ENCODE measurements at regions not wholly inside any gene's neighbourhood (a gene's known extent, or its start where the extent isn't known, plus 50 kb on each side); places are given as distances from the start of the nearest gene placed in this dataset.

DNA sequence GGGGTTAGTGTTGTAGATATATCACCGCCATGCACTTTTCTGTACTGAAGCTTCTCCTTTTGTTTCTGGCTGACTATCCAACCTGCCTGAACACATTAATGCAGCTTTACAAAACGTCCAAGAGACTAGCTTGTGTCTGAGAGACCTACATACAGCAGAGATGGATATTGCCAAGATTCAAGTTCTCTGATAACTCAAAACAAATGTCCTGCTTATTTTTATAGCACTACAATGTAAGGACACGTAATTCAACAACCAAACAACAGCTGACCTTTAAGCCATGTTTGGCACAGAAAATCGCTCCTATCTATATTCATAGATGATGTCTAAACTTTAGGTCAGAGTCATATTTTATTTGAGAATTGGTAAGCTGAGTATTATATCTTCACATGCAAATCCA lies 76.2 kb upstream of the NTRK2 start:
- Mint-ChIP-seq H3K27me3 (ENCODE audit: low read depth) (no peaks in the 10 kb centered on the region), H3K4me1 (ENCODE audit: low read depth) (peaks cover 6% of the 10 kb centered on the region), H3K4me3 (no peak overlapping the region), H3K9me3 (no peaks in the 10 kb centered on the region), H3K27ac (no peak overlapping the region), H3K36me3 (ENCODE audit: low read depth) (no peaks in the 10 kb centered on the region)
- DNase-seq (ENCODE audit: low spot score): no peak

DNA sequence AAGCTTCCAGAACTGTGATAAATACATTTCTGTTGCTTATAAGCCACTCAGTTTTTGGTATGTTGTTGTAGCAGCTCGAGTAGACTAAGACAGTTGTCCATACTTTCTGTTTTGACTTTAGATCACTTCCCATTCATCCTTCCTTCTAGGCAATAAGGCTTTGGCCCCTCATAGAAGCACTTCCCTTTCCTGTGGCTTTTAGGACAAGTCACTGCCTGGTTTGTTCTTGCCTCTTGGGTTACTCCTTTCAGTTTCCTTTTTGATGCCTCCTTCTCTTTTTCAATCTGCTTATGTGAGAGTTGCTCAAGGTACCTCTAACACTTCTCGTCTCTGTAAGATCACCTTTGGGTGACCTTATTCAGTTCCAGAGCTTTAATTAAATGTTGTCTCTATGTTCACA lies 72.4 kb upstream of the NTRK2 start:
- peak overlapping the region; percentile 37 for H3K4me3 Mint-ChIP-seq
- no peak for DNase-seq (ENCODE audit: low spot score)
- no peak overlapping the region for H3K27ac Mint-ChIP-seq
- no peaks in the 10 kb centered on the region for H3K9me3 Mint-ChIP-seq
- H3K4me1 Mint-ChIP-seq (ENCODE audit: low read depth): peaks cover 6% of the 10 kb centered on the region
- H3K36me3 Mint-ChIP-seq (ENCODE audit: low read depth): no peaks in the 10 kb centered on the region
- no peaks in the 10 kb centered on the region for H3K27me3 Mint-ChIP-seq (ENCODE audit: low read depth)

DNA sequence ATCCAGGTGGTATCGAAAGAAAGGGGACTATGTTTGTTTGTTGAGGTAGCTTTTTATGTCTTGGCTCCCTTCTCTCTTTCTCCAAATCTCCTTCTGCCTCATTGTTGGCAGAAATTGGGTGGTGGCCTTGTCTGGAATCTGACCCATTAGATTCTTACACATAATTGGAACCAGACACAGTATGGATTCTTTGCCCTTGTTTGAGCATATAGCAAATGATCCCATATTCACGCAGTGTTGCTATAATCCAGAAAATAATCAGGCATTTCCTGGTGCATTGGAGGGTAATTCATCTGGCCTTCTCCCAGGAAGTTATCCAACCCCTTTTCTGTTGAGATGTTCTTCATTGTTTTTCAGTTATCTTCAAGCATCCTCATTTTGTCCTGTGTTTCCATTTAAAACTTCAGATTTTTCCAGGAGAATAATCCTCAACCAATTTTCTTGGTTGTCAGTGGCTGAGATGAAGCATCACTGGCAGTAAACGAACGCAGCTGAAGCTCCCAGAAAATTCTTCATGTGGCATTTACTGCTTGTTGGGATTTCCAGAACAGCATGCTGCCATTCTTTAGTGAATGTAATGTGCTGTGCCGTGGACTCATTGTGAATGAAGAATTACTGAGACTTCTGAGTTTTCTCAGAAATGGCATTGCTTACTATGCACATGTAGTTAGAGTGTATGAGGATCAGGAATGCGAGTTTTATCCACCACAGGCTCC lies 70.5 kb upstream of the NTRK2 start:
- Mint-ChIP-seq H3K27ac (no peak overlapping the region), H3K36me3 (ENCODE audit: low read depth) (no peaks in the 10 kb centered on the region), H3K4me3 (no peak overlapping the region), H3K4me1 (ENCODE audit: low read depth) (peaks cover 6% of the 10 kb centered on the region), H3K27me3 (ENCODE audit: low read depth) (no peaks in the 10 kb centered on the region), H3K9me3 (no peaks in the 10 kb centered on the region)
- DNase-seq (ENCODE audit: low spot score): no peak

DNA sequence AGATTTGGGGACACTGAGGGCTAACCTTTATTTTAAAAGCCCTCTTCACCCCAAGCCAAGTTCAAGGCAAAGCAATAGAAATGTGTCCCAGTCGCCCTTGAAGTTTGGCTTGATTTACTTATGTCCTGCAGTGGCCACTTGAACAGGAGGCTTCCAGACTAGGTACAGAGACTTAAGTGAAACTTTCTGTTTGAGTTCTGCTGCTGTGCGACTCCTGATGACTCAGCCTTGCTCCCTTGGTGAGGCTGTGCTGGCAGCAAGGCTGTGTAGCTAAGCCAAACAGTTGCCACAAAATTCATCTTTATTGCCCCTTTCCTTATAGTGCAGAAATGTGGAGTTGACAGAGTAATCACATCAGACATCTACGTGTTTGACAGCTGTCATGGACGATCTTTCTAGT lies 68.8 kb upstream of the NTRK2 start:
- peaks cover 6% of the 10 kb centered on the region for H3K4me1 Mint-ChIP-seq (ENCODE audit: low read depth)
- no peaks in the 10 kb centered on the region for H3K27me3 Mint-ChIP-seq (ENCODE audit: low read depth)
- no peak overlapping the region for H3K27ac Mint-ChIP-seq
- no peak overlapping the region for H3K4me3 Mint-ChIP-seq
- H3K36me3 Mint-ChIP-seq (ENCODE audit: low read depth): no peaks in the 10 kb centered on the region
- DNase-seq (ENCODE audit: low spot score): no peak
- H3K9me3 Mint-ChIP-seq: no peaks in the 10 kb centered on the region

DNA sequence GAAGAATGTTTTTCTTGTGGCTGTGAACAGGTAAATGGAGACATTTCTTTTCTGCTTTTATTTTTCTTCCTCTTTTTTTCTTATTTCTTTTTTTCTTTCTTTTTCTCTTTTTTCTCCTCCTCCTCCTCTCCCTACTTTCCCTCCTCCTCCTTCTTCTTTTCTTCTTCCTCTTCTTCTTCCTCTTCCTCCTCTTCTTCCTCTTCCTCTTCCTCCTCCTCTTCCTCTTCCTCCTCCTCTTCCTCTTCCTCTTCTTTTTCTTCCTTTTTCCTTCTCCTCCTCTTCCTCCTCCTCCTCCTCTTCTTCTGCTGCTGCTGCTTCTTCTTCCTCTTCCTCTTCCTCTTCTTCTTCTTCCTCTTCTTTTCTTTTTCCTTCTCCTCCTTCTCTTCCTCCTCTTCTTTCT lies 65.3 kb upstream of the NTRK2 start:
- DNase-seq (ENCODE audit: low spot score): no peak
- Mint-ChIP-seq H3K4me3 (no peak overlapping the region), H3K4me1 (ENCODE audit: low read depth) (no peaks in the 10 kb centered on the region), H3K27ac (no peak overlapping the region), H3K9me3 (no peaks in the 10 kb centered on the region), H3K36me3 (ENCODE audit: low read depth) (no peaks in the 10 kb centered on the region), H3K27me3 (ENCODE audit: low read depth) (no peaks in the 10 kb centered on the region)

DNA sequence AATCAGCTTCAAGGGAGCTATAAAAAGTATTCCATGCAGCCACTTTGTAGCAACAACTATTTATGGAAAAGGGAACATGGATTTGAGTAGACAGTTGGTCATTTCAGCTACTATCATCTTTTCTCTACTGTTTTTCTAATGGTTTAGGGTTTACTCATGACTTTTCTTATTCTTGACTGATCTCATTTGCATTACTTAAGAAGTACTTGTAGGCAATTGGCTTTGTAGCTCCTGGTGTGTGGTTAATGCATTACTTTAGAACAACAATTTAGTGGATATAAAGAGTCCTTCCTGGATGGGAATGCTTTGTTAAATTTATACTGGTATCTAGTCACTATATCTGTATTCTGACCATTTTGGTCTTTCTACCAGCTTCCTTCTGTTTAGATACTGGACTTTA lies 59.8 kb upstream of the NTRK2 start:
- no peak for DNase-seq (ENCODE audit: low spot score)
- Mint-ChIP-seq H3K27me3 (ENCODE audit: low read depth) (no peaks in the 10 kb centered on the region), H3K36me3 (ENCODE audit: low read depth) (no peaks in the 10 kb centered on the region), H3K9me3 (peaks cover 7% of the 10 kb centered on the region), H3K4me1 (ENCODE audit: low read depth) (no peaks in the 10 kb centered on the region), H3K27ac (no peak overlapping the region), H3K4me3 (no peak overlapping the region)

DNA sequence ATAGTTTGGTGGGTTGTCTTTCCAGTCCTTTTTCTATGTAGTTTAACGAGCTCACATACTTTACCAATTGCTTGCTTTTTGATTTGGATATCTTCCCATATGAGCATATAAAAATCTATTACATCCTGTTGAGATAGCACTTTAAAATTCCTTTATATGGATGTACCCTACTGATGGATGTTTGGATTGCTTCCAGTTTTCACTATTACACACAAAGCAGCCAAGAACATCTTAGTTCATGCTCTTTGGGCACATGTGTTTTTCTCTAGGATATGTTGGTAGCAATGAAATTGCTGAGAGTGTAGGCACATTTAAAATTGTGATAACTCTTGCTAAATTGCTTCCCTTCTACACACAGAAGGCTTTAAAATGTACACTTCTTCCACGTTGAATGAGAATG lies 56.1 kb upstream of the NTRK2 start:
- no peak overlapping the region for H3K4me3 Mint-ChIP-seq
- no peak for DNase-seq (ENCODE audit: low spot score)
- H3K27me3 Mint-ChIP-seq (ENCODE audit: low read depth): no peaks in the 10 kb centered on the region
- H3K36me3 Mint-ChIP-seq (ENCODE audit: low read depth): no peaks in the 10 kb centered on the region
- H3K4me1 Mint-ChIP-seq (ENCODE audit: low read depth): no peaks in the 10 kb centered on the region
- peaks cover 7% of the 10 kb centered on the region for H3K9me3 Mint-ChIP-seq
- H3K27ac Mint-ChIP-seq: no peak overlapping the region

DNA sequence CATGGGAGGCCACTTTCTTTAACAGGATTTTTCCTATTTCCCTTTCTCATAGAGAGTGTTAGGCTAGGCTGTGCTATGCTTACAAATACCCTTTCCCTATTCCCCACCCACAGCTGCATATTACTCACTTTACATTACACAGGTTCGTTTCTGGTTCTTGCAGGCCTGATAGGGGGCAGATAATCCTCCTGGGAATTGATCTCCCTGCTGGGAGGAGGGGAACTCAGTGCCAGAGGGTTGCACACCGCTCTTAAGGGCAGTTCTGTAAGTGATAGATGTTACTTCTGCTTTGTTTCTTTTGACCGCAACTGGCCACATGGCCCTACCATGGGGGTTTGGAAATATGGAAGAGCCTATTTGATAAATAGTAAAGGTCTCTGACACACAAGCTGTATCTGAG lies 54.0 kb upstream of the NTRK2 start:
- Mint-ChIP-seq H3K4me1 (ENCODE audit: low read depth) (no peaks in the 10 kb centered on the region), H3K27ac (no peak overlapping the region), H3K9me3 (no peaks in the 10 kb centered on the region), H3K27me3 (ENCODE audit: low read depth) (no peaks in the 10 kb centered on the region), H3K36me3 (ENCODE audit: low read depth) (no peaks in the 10 kb centered on the region), H3K4me3 (no peak overlapping the region)
- DNase-seq (ENCODE audit: low spot score): no peak

DNA sequence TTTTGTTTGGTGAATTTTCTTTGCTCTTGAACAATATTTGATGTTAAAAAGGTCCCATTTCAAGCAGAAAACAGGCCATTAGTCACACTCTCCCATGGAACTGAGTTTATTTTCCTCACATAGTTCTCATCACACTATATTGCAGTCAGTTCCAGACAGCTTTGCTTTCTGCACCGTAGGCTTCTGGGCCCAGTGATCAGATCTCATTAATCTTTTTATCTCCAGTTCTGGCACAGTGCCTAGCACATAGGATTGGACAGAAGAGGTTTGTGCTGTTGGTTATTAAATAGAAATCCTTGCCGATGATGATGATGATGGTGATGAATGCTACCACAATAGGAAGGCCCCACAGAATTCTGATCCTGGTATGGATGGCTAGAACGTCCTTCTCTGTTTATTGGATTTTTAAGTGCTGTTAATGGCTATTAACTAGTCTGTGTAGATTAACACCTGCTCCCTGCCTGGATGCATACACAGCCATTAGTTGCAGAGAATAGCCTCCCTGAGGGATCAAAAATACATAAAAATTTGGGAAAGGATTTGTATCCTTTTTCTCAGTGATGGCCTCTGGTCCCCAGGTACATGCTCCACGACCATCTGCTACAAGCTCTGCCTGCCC lies 52.0 kb upstream of the NTRK2 start:
- DNase-seq (ENCODE audit: low spot score): no peak
- Mint-ChIP-seq H3K4me3 (no peak overlapping the region), H3K4me1 (ENCODE audit: low read depth) (no peaks in the 10 kb centered on the region), H3K27ac (no peak overlapping the region), H3K36me3 (ENCODE audit: low read depth) (no peaks in the 10 kb centered on the region), H3K27me3 (ENCODE audit: low read depth) (no peaks in the 10 kb centered on the region), H3K9me3 (no peaks in the 10 kb centered on the region)
